Breast epithelium (tissue), 4 donors: ENCODE measurements at regions not wholly inside any gene's neighbourhood (a gene's known extent, or its start where the extent isn't known, plus 50 kb on each side); places are given as distances from the start of the nearest gene placed in this dataset.

Experiments
- DNase-seq, 2 donors: peaks; one replicate each; pipeline ENCODE4 v3.0.0-alpha.2; 2019; ENCODE audit warnings: low spot score in 2 of 2
- H3K27ac ChIP-seq, 2 donors: fragments of 200-600 bp; sonication (generic) in 1 of 2; one replicate each; pipeline ENCODE4 v1.5.1; 2016 to 2019; ENCODE audit warnings: mild to moderate bottlenecking in 1 of 2
- H3K27me3 ChIP-seq, 2 donors: fragments of 200-600 bp; sonication (generic) in 1 of 2; one replicate each; pipeline versions ENCODE4 v1.5.1 to v1.6.0; 2017 to 2019; ENCODE audit warnings: control low read depth in 1 of 2, mild to moderate bottlenecking in 1 of 2
- H3K36me3 ChIP-seq: fragments of 200-600 bp; one replicate; pipeline ENCODE4 v1.5.1; 2019
- H3K4me1 ChIP-seq, 2 donors: fragments of 200-600 bp; sonication (generic); one replicate each; pipeline ENCODE4 v1.5.1; 2016 to 2019; ENCODE audit warnings: control low read depth in 1 of 2
- H3K4me3 ChIP-seq, 3 donors: fragments of 200-600 bp; sonication (generic); 1 replicate in 2 of 3; 2 replicates in 1 of 3; pipeline ENCODE4 v1.5.1; 2016 to 2019; ENCODE audit warnings: mild to moderate bottlenecking in 3 of 3, moderate library complexity in 2 of 3
- H3K9me3 ChIP-seq, 2 donors: fragments of 200-600 bp; sonication (generic) in 1 of 2; one replicate each; pipeline ENCODE4 v1.5.1; 2016 to 2019; ENCODE audit warnings: control low read depth in 1 of 2
- CTCF ChIP-seq, 3 donors: fragments of 450-650 bp; IDR thresholded peaks; one replicate each; pipeline ENCODE4 v1.5.1; 2016 to 2017; ENCODE audit warnings: antibody characterized with exemption in 3 of 3, mild to moderate bottlenecking in 3 of 3, moderate library complexity in 3 of 3
- POLR2A ChIP-seq: fragments of 450-650 bp; IDR thresholded peaks from one replicate; pipeline ENCODE4 v1.6.1; 2016; ENCODE audit warnings: antibody characterized with exemption, mild to moderate bottlenecking, moderate library complexity
- POLR2AphosphoS5 ChIP-seq, 3 donors: sonication (generic); formaldehyde crosslinking; IDR thresholded peaks; one replicate each; pipeline ENCODE4 v1.6.1; 2017; ENCODE audit warnings: antibody characterized with exemption in 3 of 3
- intact Hi-C: fragments of 100-400 bp; cut with DNase I; formaldehyde crosslinking; loops from one replicate; pipeline ENCODE4 v1.15.1; 2023; ENCODE audit warnings: low total_unique reads

- intact Hi-C loops: no loop called here
- TF ChIP-seq POLR2AphosphoS5 (IDR thresholded peaks at IDR 0.05) (no peak), CTCF (IDR thresholded peaks at IDR 0.05) (no peak), POLR2A (no peak)
Measured at GRCh38 chr16:59060207-59060606, 326.1 kb upstream of the GOT2 start.

GRCh38 chr16:59058250-59058649 lies 324.1 kb upstream of the GOT2 start:
- DNase-seq: no peak
- Histone ChIP-seq H3K27ac (peak overlapping the region in 1 of 2 donors; percentile 32), H3K36me3 (no peaks in the 10 kb centered on the region), H3K9me3 (no peaks in the 10 kb centered on the region), H3K27me3 (no peaks in the 10 kb centered on the region), H3K4me3 (no peak overlapping the region), H3K4me1 (no peaks in the 10 kb centered on the region)
- intact Hi-C loops: no loop called here
- TF ChIP-seq CTCF (IDR thresholded peaks at IDR 0.05): no peak
- TF ChIP-seq POLR2A: no peak
- no peak for TF ChIP-seq POLR2AphosphoS5 (IDR thresholded peaks at IDR 0.05)

More at GRCh38 chr16:59060207-59060606, 326.1 kb upstream of the GOT2 start:
- Histone ChIP-seq H3K4me3 (no peak overlapping the region), H3K36me3 (no peaks in the 10 kb centered on the region), H3K27me3 (no peaks in the 10 kb centered on the region), H3K27ac (no peak overlapping the region), H3K9me3 (no peaks in the 10 kb centered on the region), H3K4me1 (no peaks in the 10 kb centered on the region)
- DNase-seq: no peak

GRCh38 chr16:59053911-59054310 lies 319.8 kb upstream of the GOT2 start:
- intact Hi-C loops: no loop called here

GRCh38 chr16:59052231-59052630 lies 318.1 kb upstream of the GOT2 start:
- H3K27me3 ChIP-seq: no peaks in the 10 kb centered on the region
- no peak overlapping the region for H3K4me3 ChIP-seq
- no peaks in the 10 kb centered on the region for H3K9me3 ChIP-seq
- DNase-seq: no peak
- TF ChIP-seq POLR2A (no peak), CTCF (IDR thresholded peaks at IDR 0.05) (no peak), POLR2AphosphoS5 (IDR thresholded peaks at IDR 0.05) (no peak)
- intact Hi-C loops: no loop called here
- H3K27ac ChIP-seq: no peak overlapping the region
- no peaks in the 10 kb centered on the region for H3K36me3 ChIP-seq
- no peaks in the 10 kb centered on the region for H3K4me1 ChIP-seq

More at GRCh38 chr16:59053911-59054310, 319.8 kb upstream of the GOT2 start:
- TF ChIP-seq CTCF (IDR thresholded peaks at IDR 0.05): no peak
- Histone ChIP-seq H3K9me3 (no peaks in the 10 kb centered on the region), H3K36me3 (no peaks in the 10 kb centered on the region), H3K4me1 (no peaks in the 10 kb centered on the region), H3K27me3 (no peaks in the 10 kb centered on the region), H3K27ac (no peak overlapping the region), H3K4me3 (no peak overlapping the region)
- no peak for DNase-seq

- H3K9me3 ChIP-seq: no peaks in the 10 kb centered on the region
- no peak overlapping the region for H3K4me3 ChIP-seq
- no peak overlapping the region for H3K27ac ChIP-seq
- H3K27me3 ChIP-seq: no peaks in the 10 kb centered on the region
- TF ChIP-seq POLR2A (no peak), POLR2AphosphoS5 (IDR thresholded peaks at IDR 0.05) (no peak), CTCF (IDR thresholded peaks at IDR 0.05) (no peak)
- intact Hi-C loops: no loop called here
- no peaks in the 10 kb centered on the region for H3K4me1 ChIP-seq
- no peaks in the 10 kb centered on the region for H3K36me3 ChIP-seq
- no peak for DNase-seq
Measured at GRCh38 chr16:59048876-59049275, 314.8 kb upstream of the GOT2 start.
